HCT116 (cell line): ENCODE measurements at regions not wholly inside any gene's neighbourhood (a gene's known extent, or its start where the extent isn't known, plus 50 kb on each side); places are given as distances from the start of the nearest gene placed in this dataset.

Experiments
- ATAC-seq: fragments of 200-7000 bp; cut with Tn5 transposase; 2 replicates; pipeline ENCODE4 v1.9.1; 2020; ENCODE audit warnings: mild to moderate bottlenecking, moderate library complexity
- BruUV-seq: library from RNA; stranded (reverse); fragments of 400-500 nt; replicated peaks from 2 replicates; lab custom pipeline; 2021; lab: Mats Ljungman, UMichigan
- CTCF ChIA-PET: fragments of 300-600 bp; sonication (Branson Sonifier 250); formaldehyde crosslinking; loops from one replicate; lab custom pipeline; 2021; ENCODE audit warnings: antibody characterized with exemption; lab: Charles Lee
- POLR2A ChIA-PET: fragments of 300-600, 350-600 bp; sonication (Branson Sonifier 250); formaldehyde crosslinking; loops from one replicate; lab custom pipeline; 2021; ENCODE audit warnings: antibody characterized with exemption; lab: Charles Lee
- RAD21 ChIA-PET, 2 experiments: fragments of 300-600 bp; sonication (Branson Sonifier 250); formaldehyde crosslinking; loops; one replicate each; lab custom pipeline; 2023; ENCODE audit warnings: low total read pairs in 2 of 2; ENCODE audit not compliant: uncharacterized antibody in 2 of 2, unreplicated experiment in 2 of 2, low non-redundant PET in 1 of 2; lab: Charles Lee
- DNase-seq: peaks from one replicate; pipeline ENCODE4 v3.0.0-alpha.2; 2010; ENCODE audit warnings: low read depth, low spot score
- H2AFZ ChIP-seq: fragments of 200-600 bp; shearing (Covaris generic), sonication (generic); 2 replicates; pipeline ENCODE4 v1.6.1; 2017; ENCODE audit warnings: low read depth, mixed run types, mixed read lengths, antibody characterized with exemption, low read length; ENCODE audit not compliant: poor library complexity, severe bottlenecking
- H3K27ac ChIP-seq: 2 replicates; pipeline ENCODE4 v1.5.1; 2012; ENCODE audit warnings: low read depth, low read length
- H3K27me3 ChIP-seq: fragments of 200-600 bp; sonication (generic); 2 replicates; pipeline ENCODE4 v1.6.1; 2016; ENCODE audit warnings: mixed run types, low read length, mixed read lengths; ENCODE audit not compliant: insufficient read depth
- H3K36me3 ChIP-seq, 2 experiments: fragments of 200-500 bp in 1 of 2; fragments of 200-600 bp in 1 of 2; sonication (Bioruptor generic) in 1 of 2; sonication (generic) in 1 of 2; 2 replicates each; pipeline versions ENCODE4 v1.5.1 to v1.6.1; 2014 to 2016; ENCODE audit warnings: low read length in 2 of 2, inconsistent platforms in 1 of 2, mixed read lengths in 1 of 2, mixed run types in 1 of 2; ENCODE audit not compliant: insufficient read depth in 2 of 2, control insufficient read depth in 1 of 2
- H3K4me1 ChIP-seq, 2 experiments: fragments of 200-600 bp in 1 of 2; sonication (generic) in 1 of 2; 2 replicates each; pipeline versions ENCODE4 v1.5.1 to v1.6.1; 2012 to 2017; ENCODE audit warnings: low read length in 2 of 2, inconsistent platforms in 1 of 2, mild to moderate bottlenecking in 1 of 2, mixed read lengths in 1 of 2, mixed run types in 1 of 2, moderate library complexity in 1 of 2; ENCODE audit not compliant: insufficient read depth in 2 of 2, control insufficient read depth in 1 of 2
- H3K4me2 ChIP-seq: fragments of 200-600 bp; sonication (generic); 2 replicates; pipeline ENCODE4 v1.6.1; 2017; ENCODE audit warnings: mixed run types, low read length, mixed read lengths
- H3K4me3 ChIP-seq, 2 experiments: fragments of 200-600 bp in 1 of 2; sonication (generic) in 1 of 2; replicated peaks in 1 of 2; 2 replicates each; pipeline ENCODE4 v1.5.1; 2011 to 2016; ENCODE audit warnings: low read length in 2 of 2, control low read depth in 1 of 2, low read depth in 1 of 2, mild to moderate bottlenecking in 1 of 2, mixed read lengths in 1 of 2, mixed run types in 1 of 2
- H3K79me2 ChIP-seq: fragments of 200-600 bp; sonication (generic); 2 replicates; pipeline ENCODE4 v1.6.1; 2017; ENCODE audit warnings: mild to moderate bottlenecking, mixed run types, low read length, moderate library complexity, mixed read lengths; ENCODE audit not compliant: insufficient read depth
- H3K9ac ChIP-seq: fragments of 200-600 bp; sonication (generic); 2 replicates; pipeline ENCODE4 v1.6.1; 2016; ENCODE audit warnings: low read length, mixed read lengths
- H3K9me2 ChIP-seq: fragments of 200-600 bp; sonication (generic), shearing (Covaris generic); 2 replicates; pipeline ENCODE4 v1.6.1; 2017; ENCODE audit warnings: mixed run types, mild to moderate bottlenecking, moderate library complexity; ENCODE audit not compliant: insufficient read depth
- H3K9me3 ChIP-seq, 2 experiments: fragments of 200-500 bp in 1 of 2; fragments of 200-600 bp in 1 of 2; sonication (Bioruptor generic) in 1 of 2; sonication (generic) in 1 of 2; 2 replicates each; pipeline ENCODE4 v1.6.1; 2014 to 2017; ENCODE audit warnings: low read length in 2 of 2, mixed read lengths in 2 of 2, inconsistent platforms in 1 of 2, low read depth in 1 of 2, mild to moderate bottlenecking in 1 of 2, mixed run types in 1 of 2, moderate library complexity in 1 of 2; ENCODE audit not compliant: control insufficient read depth in 1 of 2, insufficient read depth in 1 of 2
- H4K20me1 ChIP-seq: fragments of 200-600 bp; sonication (generic), shearing (Covaris generic); 2 replicates; pipeline ENCODE4 v1.6.1; 2017; ENCODE audit warnings: mixed run types, mild to moderate bottlenecking, moderate library complexity; ENCODE audit not compliant: insufficient read depth
- CEBPB ChIP-seq: IDR thresholded peaks from 2 replicates; pipeline ENCODE4 v1.6.1; 2012; ENCODE audit warnings: low read depth
- EGR1 ChIP-seq: IDR thresholded peaks from 2 replicates; pipeline ENCODE4 v1.6.1; 2012; ENCODE audit warnings: low read depth
- ELF1 ChIP-seq: IDR thresholded peaks from 2 replicates; pipeline ENCODE4 v1.6.1; 2012; ENCODE audit warnings: low read depth, borderline replicate concordance
- EZH2 ChIP-seq: fragments of 200-600 bp; sonication (generic); IDR thresholded peaks from 2 replicates; pipeline ENCODE4 v1.6.1; 2017; ENCODE audit warnings: antibody characterized with exemption, mixed run types
- EZH2phosphoT487 ChIP-seq: fragments of 200-600 bp; IDR thresholded peaks from 2 replicates; pipeline ENCODE4 v1.6.1; 2018; ENCODE audit warnings: antibody characterized with exemption, borderline replicate concordance
- FOSL1 ChIP-seq: IDR thresholded peaks from 2 replicates; pipeline ENCODE4 v1.6.1; 2012; ENCODE audit warnings: low read depth
- MAX ChIP-seq: IDR thresholded peaks from 2 replicates; pipeline ENCODE4 v1.6.1; 2012
- POLR2AphosphoS5 ChIP-seq: IDR thresholded peaks from 2 replicates; pipeline ENCODE4 v1.6.1; 2011; ENCODE audit warnings: mild to moderate bottlenecking, low read depth, low read length, moderate library complexity
- RAD21 ChIP-seq: IDR thresholded peaks from 2 replicates; pipeline ENCODE4 v1.6.1; 2012; ENCODE audit warnings: low read depth, mild to moderate bottlenecking
- SIN3A ChIP-seq: IDR thresholded peaks from 2 replicates; pipeline ENCODE4 v1.6.1; 2012; ENCODE audit warnings: low read depth
- SP1 ChIP-seq: IDR thresholded peaks from 2 replicates; pipeline ENCODE4 v1.6.1; 2012; ENCODE audit warnings: low read depth
- TCF7L2 ChIP-seq: IDR thresholded peaks from 2 replicates; pipeline ENCODE4 v1.7.0; 2011; ENCODE audit warnings: borderline replicate concordance, inconsistent platforms; ENCODE audit not compliant: insufficient read depth, insufficient read length; ENCODE audit errors: extremely low read depth
- YY1 ChIP-seq: IDR thresholded peaks from 2 replicates; pipeline ENCODE4 v1.6.1; 2011; ENCODE audit warnings: low read length, low read depth, moderate library complexity, mild to moderate bottlenecking; ENCODE audit not compliant: insufficient replicate concordance; ENCODE audit errors: extremely low read depth
- ZNF274 ChIP-seq: fragments of 200-500 bp; sonication (Bioruptor generic); IDR thresholded peaks from 2 replicates; pipeline ENCODE4 v1.6.1; 2014; ENCODE audit warnings: mild to moderate bottlenecking, low read depth, low read length, inconsistent platforms
- intact Hi-C: fragments of 100-400 bp; cut with micrococcal nuclease; formaldehyde crosslinking; loops from 2 replicates; pipeline ENCODE4 v1.10.0; 2022
- TF ChIP-seq, protein P1 (sequence below): IDR thresholded peaks from 2 replicates; pipeline ENCODE4 v1.6.1; 2012
- TF ChIP-seq, protein P2 (sequence below): IDR thresholded peaks from 2 replicates; pipeline ENCODE4 v1.6.1; 2011; ENCODE audit warnings: mild to moderate bottlenecking, low read length, moderate library complexity; ENCODE audit not compliant: insufficient replicate concordance; ENCODE audit errors: extremely low read depth

- RAD21 ChIA-PET, result no interaction called here
- Histone ChIP-seq H3K4me3 (no peak overlapping the region), H3K27ac (no peak overlapping the region), H2AFZ (no peak overlapping the region), H4K20me1 (no peaks in the 10 kb centered on the region), H3K4me1 (no peaks in the 10 kb centered on the region), H3K27me3 (no peaks in the 10 kb centered on the region), H3K9me3 (peaks cover 0 to 27% of the 10 kb centered on the region in 2 experiments; a peak in 2 of 4 replicates), H3K36me3 (no peaks in the 10 kb centered on the region), H3K9ac (no peak overlapping the region), H3K4me2 (no peak overlapping the region), H3K79me2 (no peaks in the 10 kb centered on the region), H3K9me2 (no peaks in the 10 kb centered on the region)
- TF ChIP-seq POLR2AphosphoS5 (no peak), RAD21 (no peak), SIN3A (no peak), EZH2 (no peak), YY1 (no peak), ZNF274 (no peak), EZH2phosphoT487 (no peak), MAX (no peak), CEBPB (no peak), TCF7L2 (no peak), SP1 (no peak)
- CTCF ChIA-PET, result no interaction called here
- no peak for DNase-seq
- no TSS peak for BruUV-seq
- ATAC-seq, result no peak
- intact Hi-C loops, result no loop called here
- POLR2A ChIA-PET, result no interaction called here
Measured at GRCh38 chr12:127623362-127623761, 643.6 kb upstream of the TMEM132C start.

DNA sequence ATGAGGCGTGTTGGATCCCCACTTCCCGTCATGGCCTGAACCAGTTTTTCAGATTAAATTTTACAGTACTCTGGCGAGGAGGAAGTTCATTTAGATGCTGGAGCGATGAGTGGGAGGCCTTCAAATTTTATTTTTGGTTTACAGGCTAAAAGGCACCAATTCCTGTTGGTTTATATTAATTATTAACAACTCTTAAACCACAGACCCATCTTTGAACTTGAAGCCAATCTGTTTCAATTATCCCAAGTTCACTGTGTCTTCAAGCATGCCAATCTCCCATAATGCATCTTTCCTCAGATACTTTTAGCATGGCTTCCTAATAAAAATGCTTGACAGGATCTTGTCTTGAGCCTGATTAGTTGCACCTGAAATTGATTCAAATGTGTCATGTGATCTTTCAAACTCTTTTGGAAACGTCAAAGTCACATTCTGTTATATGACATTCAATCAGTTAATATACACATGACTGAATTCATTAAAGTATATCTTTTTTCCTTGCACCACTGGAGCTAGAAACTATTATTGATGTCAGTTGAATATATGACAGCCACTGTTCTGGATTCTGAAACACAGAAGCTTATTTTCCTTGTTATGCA, 641.7 kb upstream of the TMEM132C start:
- CTCF ChIA-PET, result no interaction called here
- Histone ChIP-seq H2AFZ (no peak overlapping the region), H3K9ac (no peak overlapping the region), H3K27ac (no peak overlapping the region), H4K20me1 (no peaks in the 10 kb centered on the region), H3K27me3 (no peaks in the 10 kb centered on the region), H3K9me3 (peaks cover 0 to 21% of the 10 kb centered on the region in 2 experiments; a peak in 2 of 4 replicates), H3K4me1 (no peaks in the 10 kb centered on the region), H3K4me2 (no peak overlapping the region), H3K4me3 (no peak overlapping the region), H3K36me3 (no peaks in the 10 kb centered on the region), H3K79me2 (no peaks in the 10 kb centered on the region), H3K9me2 (no peaks in the 10 kb centered on the region)
- RAD21 ChIA-PET, result no interaction called here
- DNase-seq (no peak), ATAC-seq (no peak)
- TF ChIP-seq MAX (no peak), ELF1 (no peak), SIN3A (no peak), EGR1 (no peak), SP1 (no peak), YY1 (no peak), POLR2AphosphoS5 (no peak), FOSL1 (no peak)
- TF ChIP-seq, protein P1, sequence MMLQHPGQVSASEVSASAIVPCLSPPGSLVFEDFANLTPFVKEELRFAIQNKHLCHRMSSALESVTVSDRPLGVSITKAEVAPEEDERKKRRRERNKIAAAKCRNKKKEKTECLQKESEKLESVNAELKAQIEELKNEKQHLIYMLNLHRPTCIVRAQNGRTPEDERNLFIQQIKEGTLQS, result no peak
- TF ChIP-seq, protein P2, sequence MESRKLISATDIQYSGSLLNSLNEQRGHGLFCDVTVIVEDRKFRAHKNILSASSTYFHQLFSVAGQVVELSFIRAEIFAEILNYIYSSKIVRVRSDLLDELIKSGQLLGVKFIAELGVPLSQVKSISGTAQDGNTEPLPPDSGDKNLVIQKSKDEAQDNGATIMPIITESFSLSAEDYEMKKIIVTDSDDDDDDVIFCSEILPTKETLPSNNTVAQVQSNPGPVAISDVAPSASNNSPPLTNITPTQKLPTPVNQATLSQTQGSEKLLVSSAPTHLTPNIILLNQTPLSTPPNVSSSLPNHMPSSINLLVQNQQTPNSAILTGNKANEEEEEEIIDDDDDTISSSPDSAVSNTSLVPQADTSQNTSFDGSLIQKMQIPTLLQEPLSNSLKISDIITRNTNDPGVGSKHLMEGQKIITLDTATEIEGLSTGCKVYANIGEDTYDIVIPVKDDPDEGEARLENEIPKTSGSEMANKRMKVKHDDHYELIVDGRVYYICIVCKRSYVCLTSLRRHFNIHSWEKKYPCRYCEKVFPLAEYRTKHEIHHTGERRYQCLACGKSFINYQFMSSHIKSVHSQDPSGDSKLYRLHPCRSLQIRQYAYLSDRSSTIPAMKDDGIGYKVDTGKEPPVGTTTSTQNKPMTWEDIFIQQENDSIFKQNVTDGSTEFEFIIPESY, result no peak
- intact Hi-C loops, result no loop called here
- no TSS peak for BruUV-seq
- POLR2A ChIA-PET, result no interaction called here
